ENCODE measurements at regions not wholly inside any gene's neighbourhood (a gene's known extent, or its start where the extent isn't known, plus 50 kb on each side); places are given as distances from the start of the nearest gene placed in this dataset.
A peak's percentile ranks its signal among the peaks of the same experiment; 100 is the strongest.

DNA sequence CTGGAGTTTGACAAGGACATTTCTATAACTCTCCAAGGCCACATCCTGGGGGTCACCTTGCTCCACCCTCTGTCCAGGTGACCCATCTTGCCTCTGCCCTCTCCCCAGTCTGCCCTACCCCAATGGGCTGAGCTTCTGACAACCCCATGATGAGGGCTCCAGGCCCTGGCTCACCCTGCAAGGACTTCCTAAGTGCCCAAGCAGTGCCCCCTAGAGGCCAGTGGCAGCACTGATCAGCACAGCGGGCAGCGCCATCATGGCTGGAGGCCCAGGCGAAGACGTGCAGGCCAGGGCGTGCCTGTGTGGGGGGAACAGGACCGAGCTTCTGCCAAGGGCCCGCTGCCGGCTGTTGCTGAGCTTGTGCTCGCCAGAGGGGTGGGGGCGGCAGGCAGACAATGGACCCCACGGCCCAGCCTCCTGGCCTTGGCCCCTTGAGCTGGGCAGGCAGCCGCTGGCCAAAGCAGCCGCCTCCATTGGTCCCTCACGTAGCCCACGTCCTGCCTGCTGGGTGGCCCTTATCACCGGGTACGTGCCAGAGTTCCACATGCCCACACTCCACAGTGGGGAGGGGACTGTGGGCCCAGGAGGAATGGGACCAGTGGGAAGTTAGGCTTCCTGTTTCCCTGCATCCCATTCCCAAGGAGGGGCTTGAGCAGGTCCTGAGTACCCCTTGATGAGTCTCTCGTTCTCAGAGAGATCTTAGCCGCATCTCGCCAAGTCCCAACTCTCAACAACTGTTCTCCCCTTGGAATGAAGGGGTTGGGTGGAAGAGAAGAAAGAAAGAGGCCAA, 64.3 kb downstream of the MRPL14 start:
- H3K27me3 Mint-ChIP-seq (ENCODE audit: low read depth) = no peaks in the 10 kb centered on the region
- peak overlapping the region; percentile 11 for H3K27ac Mint-ChIP-seq
- H3K9me3 Mint-ChIP-seq = peaks cover 5% of the 10 kb centered on the region
- no peak overlapping the region for H3K4me3 Mint-ChIP-seq
- no peaks in the 10 kb centered on the region for H3K36me3 Mint-ChIP-seq (ENCODE audit: low read depth)
- peaks cover 24% of the 10 kb centered on the region for H3K4me1 Mint-ChIP-seq (ENCODE audit: low read depth)

DNA sequence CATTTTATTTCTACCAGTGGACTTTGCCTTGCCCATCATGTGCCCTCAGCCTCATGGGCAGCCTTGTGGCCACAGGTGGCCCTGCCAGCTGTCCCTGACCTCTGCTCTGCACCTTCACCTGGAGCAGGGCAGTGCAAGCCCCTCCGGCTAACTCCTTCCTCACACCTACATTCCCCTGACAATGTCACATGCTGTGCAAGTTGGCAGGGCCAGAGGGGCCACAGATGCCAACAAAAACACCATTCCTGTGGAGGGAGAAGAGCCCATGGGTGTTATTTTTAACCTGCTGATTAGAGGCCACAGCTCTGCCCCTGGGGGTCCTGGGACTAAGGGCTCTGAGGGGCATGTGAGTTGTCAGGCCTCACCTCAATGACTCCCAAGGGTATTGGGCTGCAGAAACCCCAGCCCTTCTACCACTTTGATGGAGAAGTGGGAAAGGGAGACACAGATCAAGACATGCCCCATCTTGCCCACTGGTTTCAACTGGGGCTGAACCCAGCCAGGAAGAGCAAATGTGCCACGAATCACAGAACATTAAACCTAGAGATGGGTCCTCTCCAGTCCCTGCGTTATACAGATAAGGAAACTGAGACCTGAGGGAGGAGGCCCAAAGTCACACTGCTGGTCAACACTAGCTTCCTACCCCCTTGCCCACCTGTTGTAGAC, 65.0 kb downstream of the MRPL14 start:
- Mint-ChIP-seq H3K9me3 (peaks cover 5% of the 10 kb centered on the region), H3K4me3 (no peak overlapping the region), H3K27ac (peak overlapping the region; percentile 11), H3K27me3 (ENCODE audit: low read depth) (no peaks in the 10 kb centered on the region), H3K36me3 (ENCODE audit: low read depth) (no peaks in the 10 kb centered on the region), H3K4me1 (ENCODE audit: low read depth) (peaks cover 24% of the 10 kb centered on the region)

DNA sequence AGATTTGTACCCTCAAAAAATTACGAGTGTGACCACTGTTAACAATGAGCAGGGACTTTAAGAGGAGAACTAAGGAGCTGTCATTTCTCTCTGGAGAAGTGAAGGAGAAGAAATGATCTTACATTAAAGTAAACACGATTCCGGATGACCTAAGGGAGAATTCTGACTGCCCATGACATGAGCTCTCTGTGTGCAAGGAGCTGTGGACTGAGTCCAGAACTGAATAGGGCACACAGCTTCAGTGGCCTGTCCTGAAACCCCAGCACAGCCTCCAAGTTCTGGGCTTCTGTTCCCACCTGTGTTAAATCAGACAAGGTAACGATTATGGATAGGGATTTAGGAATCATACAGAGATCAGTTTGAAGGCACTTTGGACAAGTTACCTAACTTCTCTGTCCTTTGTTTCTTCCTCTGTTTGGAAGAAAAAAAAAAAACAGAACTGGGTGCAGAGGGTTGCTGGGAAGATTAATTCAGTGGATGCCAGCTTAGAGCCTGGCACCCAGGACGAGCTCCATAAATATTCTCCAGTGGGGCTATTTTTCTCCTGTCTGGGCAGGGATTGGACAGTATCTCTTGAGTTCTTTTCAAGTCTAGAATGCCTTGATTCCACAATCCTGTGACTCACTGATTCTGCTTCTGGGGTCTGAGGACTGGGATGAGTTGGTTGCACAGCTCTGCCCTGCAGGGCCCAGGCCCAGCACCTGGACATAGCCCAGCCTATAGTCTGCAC, 65.7 kb downstream of the MRPL14 start:
- Mint-ChIP-seq H3K36me3 (ENCODE audit: low read depth) (no peaks in the 10 kb centered on the region), H3K27me3 (ENCODE audit: low read depth) (no peaks in the 10 kb centered on the region), H3K9me3 (peaks cover 5% of the 10 kb centered on the region), H3K27ac (no peak overlapping the region), H3K4me1 (ENCODE audit: low read depth) (peaks cover 24% of the 10 kb centered on the region), H3K4me3 (no peak overlapping the region)

DNA sequence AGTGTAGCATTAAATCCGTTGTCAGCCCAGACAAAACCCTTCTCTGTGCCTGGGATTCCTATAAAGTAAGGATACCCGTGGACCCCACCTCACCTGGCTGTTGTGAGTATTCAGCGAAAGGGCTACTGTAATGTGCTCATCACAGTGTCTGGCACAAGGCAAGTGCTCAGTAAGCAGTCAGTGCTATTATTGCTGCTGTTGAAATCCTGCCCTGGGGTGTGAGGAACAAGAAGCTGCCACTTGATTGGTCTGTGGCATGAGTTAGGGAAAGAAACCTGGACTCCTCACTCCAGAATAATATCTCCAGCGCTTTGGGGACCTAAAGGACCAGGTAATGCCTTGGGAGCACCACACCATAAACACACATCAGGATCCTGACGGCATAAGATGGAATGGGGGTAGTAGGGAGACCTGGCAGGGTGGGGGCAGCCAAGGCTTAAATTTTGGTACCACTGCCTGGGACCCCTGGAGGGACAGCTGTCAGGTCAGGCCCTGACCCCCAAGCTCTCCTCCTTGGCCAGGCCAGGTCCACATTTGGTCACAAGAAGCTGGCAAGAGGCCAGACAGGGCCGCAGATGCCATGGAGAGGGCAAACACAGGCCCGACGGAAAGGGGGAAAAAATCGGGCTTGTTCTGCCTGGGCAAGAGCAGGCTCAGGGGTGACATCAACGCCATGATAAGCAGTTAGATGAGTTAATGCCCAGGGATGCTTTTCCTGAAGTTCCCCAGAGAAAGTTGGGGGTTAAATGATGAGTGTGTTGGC, 66.5 kb downstream of the MRPL14 start:
- Mint-ChIP-seq H3K27ac (no peak overlapping the region), H3K4me1 (ENCODE audit: low read depth) (peaks cover 24% of the 10 kb centered on the region), H3K9me3 (peaks cover 5% of the 10 kb centered on the region), H3K27me3 (ENCODE audit: low read depth) (no peaks in the 10 kb centered on the region), H3K4me3 (no peak overlapping the region), H3K36me3 (ENCODE audit: low read depth) (no peaks in the 10 kb centered on the region)

DNA sequence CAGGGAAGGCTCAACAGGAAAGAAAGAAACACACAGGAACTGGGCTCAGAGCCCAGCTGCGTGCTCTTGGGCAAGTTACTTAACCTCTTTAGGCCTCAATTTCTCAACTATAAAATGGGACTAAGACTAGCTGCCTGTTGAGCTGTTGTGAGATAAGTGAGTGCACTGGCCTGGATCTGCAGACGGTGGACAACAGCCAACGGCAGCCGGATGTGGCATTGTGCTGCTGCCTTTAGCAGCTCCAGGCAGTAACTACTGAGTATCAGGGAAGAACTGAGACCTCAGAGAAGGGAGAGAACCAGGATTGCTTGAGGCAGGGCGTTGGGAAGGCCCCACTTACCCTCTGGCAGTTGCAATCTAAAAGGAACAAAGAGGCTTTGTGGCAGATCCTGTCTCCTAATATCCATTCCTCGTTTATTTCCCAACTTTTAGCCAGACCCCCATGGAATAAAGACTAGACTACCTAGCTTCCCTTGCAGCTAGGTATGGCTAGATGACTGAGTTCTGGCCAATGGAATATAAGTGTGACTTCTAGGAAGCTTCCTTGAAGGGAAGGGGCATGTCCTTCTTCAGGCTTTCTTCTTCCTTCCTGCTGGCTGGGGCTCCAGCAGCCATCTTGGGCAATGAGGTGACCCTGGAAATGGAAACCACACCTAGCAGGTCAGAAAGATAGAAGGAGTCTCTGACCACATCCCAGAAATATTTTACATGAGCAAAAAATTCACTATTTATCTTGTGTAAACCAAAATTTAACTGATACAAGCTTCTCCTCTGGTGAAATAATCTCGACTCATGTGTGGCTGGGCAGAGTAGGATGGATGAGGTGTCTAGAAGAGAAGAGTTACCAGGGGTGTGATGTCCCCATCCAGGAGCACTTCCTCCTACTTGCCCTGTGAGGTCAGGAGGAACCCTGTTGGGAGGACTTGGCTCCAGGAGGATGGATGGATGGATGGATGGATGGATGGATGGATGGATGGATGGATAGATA, 67.6 kb downstream of the MRPL14 start:
- H3K36me3 Mint-ChIP-seq (ENCODE audit: low read depth) = no peaks in the 10 kb centered on the region
- H3K27ac Mint-ChIP-seq = no peak overlapping the region
- peaks cover 16% of the 10 kb centered on the region for H3K4me1 Mint-ChIP-seq (ENCODE audit: low read depth)
- no peaks in the 10 kb centered on the region for H3K27me3 Mint-ChIP-seq (ENCODE audit: low read depth)
- H3K9me3 Mint-ChIP-seq = peaks cover 5% of the 10 kb centered on the region
- H3K4me3 Mint-ChIP-seq = no peak overlapping the region

DNA sequence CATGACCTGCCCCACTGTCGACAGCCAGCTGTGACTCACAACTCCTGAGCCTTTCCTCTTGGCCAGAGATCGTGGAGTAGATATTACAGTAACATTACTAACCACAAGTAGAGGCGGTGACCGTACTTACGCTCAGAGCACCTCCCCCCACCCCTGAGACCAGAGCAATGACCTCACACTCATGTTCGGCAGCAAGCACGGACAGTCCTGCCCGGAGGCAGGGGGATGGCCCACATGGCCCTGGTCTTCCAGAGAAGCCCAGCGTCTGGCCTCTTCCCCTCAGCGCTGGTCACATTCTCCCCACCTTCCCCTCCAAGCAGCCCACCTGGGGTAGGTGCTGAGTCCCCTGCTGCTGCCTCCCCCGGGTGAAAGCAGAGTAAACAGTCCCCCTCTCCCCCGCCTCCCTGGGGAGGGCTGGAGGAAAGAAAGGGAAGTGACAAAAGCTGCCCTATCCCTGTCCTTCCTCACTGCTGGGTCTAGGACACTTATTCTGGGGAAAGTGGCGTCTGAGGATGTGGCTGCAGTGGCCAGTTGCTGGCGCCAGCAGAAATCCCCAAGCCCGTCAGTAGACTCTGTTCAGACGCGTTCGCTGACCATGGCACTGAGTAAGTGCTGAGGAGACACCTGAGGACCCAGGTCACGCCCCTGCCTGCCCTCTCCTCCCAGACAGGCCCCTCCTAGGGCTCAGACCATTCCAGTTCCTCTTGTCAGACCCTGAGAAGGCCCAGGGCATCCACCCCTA, 68.5 kb downstream of the MRPL14 start:
- Mint-ChIP-seq H3K9me3 (peaks cover 5% of the 10 kb centered on the region), H3K36me3 (ENCODE audit: low read depth) (no peaks in the 10 kb centered on the region), H3K27ac (no peak overlapping the region), H3K4me1 (ENCODE audit: low read depth) (peaks cover 11% of the 10 kb centered on the region), H3K4me3 (no peak overlapping the region), H3K27me3 (ENCODE audit: low read depth) (no peaks in the 10 kb centered on the region)

DNA sequence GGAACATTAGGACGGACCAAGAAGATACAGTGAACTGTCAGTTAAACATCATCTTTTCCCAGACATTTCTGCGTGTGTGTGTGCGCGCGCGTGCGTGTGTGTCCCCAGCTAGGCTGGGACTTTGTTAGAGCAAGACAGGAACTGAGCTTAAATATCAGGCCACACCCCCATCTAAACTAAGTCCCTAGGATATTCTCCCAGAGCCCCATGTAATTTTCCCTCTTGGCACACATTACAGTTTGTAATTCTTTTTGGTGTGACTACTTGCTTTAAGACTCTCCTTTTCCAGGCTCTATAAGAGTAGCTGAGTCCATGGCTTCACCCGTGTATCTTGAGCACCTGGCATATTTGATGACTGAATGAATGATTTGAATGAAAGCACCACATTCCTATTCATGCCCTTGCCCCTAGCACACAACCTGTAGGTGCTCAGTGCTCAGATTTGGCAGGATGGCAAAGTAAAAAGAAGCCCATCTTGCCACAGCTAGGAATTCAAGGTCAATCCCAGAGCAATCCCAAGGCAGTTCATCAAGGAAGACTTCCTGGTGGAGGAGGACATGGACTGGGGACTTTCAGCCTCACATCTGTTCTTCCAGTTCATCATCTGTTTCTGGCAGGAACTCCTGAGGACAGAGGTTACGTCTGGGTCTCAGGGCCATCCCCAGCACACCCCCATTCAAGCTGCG, 69.2 kb downstream of the MRPL14 start:
- Mint-ChIP-seq H3K27ac (no peak overlapping the region), H3K4me1 (ENCODE audit: low read depth) (peaks cover 11% of the 10 kb centered on the region), H3K27me3 (ENCODE audit: low read depth) (no peaks in the 10 kb centered on the region), H3K4me3 (no peak overlapping the region), H3K36me3 (ENCODE audit: low read depth) (no peaks in the 10 kb centered on the region), H3K9me3 (peaks cover 5% of the 10 kb centered on the region)

DNA sequence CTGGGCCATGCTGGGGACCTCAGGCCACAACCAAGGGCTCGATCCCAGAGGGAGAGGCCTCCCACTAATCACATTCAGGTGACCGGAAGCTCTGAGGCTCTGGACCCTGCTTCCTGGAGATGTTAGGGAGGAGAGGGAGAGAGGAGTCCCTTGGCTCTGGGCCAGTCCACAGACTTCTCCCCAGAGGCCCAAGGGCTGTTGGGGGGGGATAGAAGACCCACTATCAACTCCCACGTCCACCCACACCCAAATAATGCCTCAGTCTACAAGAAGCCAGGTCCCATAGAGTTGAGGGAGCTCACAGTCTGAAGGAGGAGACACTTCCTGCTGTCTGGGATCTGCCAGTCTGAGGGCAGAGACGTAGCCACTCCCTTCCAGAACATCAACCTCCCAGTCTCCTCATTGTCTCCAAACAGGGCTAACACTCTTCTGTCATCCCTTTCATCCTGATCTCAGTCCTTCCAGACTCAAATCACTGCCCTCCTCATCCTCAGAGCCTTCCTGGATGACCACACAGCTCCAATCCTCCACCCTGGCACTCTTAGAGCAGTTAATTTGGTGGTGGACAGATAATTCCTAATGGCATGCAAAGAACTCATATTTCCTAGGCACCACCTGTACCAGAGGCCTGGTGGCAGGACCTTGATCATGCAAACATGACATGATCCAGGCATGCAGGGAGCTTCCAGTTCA, 69.9 kb downstream of the MRPL14 start:
- Mint-ChIP-seq H3K27ac (no peak overlapping the region), H3K4me3 (no peak overlapping the region), H3K27me3 (ENCODE audit: low read depth) (no peaks in the 10 kb centered on the region), H3K4me1 (ENCODE audit: low read depth) (peaks cover 12% of the 10 kb centered on the region), H3K36me3 (ENCODE audit: low read depth) (no peaks in the 10 kb centered on the region), H3K9me3 (peaks cover 5% of the 10 kb centered on the region)

DNA sequence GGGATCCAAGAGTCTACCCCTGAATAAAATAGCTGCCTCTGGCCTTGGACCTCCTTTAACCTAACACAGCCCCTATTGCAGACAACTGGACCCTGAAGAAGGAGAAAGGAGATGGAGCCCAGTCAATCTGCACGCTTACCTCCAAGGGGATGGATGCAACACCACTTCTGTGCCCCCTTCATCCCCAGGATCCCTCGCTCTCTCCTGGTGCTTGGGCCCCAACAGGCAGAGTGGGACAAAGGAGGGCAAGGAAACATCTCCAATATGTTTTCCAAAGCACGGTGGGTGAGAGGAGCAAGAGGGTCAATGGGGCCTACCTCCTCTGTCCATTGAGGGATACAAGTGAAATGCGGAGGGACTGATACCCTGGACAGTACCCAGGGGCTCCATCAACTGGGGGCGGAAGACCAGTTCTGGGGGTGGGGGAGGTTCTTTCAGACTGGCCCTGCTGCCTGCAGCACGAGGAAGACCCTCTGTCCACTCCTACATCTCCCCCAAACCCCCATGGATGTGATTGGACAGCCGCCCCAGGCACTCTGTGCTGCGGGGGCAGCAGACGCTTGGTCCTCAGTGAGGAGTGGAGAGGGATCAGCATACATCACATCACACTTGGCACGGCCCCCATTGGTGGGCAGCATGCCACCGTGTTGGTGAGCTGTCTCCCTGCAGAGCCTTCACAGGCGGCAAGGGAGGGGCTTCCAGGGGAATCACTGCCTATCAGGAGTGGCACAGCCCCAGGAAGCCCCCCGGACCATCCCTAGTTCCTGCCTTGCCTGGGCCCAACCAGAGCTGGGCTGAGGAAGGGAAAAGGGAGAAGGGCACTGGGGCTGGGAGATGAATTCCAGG, 70.6 kb downstream of the MRPL14 start:
- no peak overlapping the region for H3K4me3 Mint-ChIP-seq
- no peak overlapping the region for H3K27ac Mint-ChIP-seq
- H3K4me1 Mint-ChIP-seq (ENCODE audit: low read depth) = peaks cover 14% of the 10 kb centered on the region
- no peaks in the 10 kb centered on the region for H3K27me3 Mint-ChIP-seq (ENCODE audit: low read depth)
- H3K36me3 Mint-ChIP-seq (ENCODE audit: low read depth) = no peaks in the 10 kb centered on the region
- H3K9me3 Mint-ChIP-seq = peaks cover 5% of the 10 kb centered on the region

DNA sequence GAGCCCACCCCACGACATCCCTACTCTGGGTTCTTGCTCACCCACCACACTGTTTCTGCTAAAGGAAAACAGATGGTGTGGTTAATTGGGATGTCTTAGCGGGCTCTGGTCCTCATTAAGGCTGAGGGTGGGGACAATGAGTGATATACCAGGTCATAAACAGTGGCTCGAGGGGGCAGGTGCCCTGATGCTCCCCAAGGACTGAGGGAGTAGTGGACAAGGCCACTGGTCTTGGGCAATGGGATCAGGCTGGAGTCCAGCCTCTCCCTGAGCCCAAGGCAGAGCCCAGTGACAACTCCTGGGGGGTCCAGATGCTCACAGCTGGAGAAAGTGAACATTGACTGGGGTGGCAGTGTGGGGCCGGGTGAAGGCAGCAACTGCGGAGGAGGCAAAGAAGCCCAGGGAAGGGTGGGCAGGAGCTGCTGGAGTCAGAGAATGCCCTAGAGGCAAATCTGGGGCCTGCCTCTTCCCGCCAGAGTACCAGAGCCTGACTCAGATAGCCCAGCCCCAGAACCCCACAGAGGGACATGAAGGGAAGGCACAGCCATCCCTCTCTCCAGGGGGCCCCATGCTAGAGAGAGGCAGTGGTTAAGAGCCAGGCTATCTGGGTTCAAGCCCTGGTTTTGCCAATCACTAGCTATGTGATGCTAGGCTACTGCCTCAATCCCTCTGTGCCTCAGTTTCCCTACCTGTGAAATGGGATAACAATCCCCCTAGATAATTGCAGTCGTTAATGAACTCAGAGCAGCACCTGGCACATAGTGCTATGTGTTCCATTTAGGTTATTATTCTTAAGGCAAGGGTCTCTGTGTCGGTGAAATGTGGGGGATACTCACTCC, 72.3 kb downstream of the MRPL14 start:
- Mint-ChIP-seq H3K9me3 (peaks cover 3% of the 10 kb centered on the region), H3K36me3 (ENCODE audit: low read depth) (no peaks in the 10 kb centered on the region), H3K27ac (no peak overlapping the region), H3K4me1 (ENCODE audit: low read depth) (peaks cover 13% of the 10 kb centered on the region), H3K27me3 (ENCODE audit: low read depth) (no peaks in the 10 kb centered on the region), H3K4me3 (no peak overlapping the region)

Data from T-helper 1 cell treated with Interleukin-12 subunit alpha and Interleukin-12 subunit beta and Interleukin-4 antibody, amounts not matched to agents 30 μg/mL and 1 μg/mL, for 36 hours (primary cell).